Left hindlimb (tissue), 1 donor: ENCODE measurements at regions not wholly inside any gene's neighbourhood (a gene's known extent, or its start where the extent isn't known, plus 50 kb on each side); places are given as distances from the start of the nearest gene placed in this dataset.
A peak's percentile ranks its signal among the peaks of the same experiment; 100 is the strongest.

Experiments used
- DNase-seq: peaks from one replicate; pipeline ENCODE4 v3.0.0-alpha.2; 2018

DNA sequence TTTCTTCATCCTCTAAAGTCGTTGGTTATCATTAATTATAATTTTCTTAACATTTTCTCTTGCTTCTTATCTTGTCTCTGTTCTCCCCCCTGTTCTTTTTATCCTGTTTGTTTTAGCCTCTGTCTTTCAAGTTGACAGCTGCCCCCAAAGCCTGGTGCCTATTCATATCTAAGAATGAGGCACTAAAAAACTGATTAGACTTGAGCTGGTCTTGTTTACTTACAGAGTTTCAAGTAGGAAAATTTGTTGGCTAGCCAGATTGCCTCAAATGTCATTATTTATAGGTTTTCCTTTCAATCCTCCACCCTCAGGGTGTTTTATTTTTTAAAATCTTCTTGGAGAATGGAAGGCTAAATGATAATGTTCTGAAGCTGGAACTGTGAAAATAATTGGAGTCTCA is 236.0 kb downstream of the UTP18 start:
- DNase-seq, result no peak

DNA sequence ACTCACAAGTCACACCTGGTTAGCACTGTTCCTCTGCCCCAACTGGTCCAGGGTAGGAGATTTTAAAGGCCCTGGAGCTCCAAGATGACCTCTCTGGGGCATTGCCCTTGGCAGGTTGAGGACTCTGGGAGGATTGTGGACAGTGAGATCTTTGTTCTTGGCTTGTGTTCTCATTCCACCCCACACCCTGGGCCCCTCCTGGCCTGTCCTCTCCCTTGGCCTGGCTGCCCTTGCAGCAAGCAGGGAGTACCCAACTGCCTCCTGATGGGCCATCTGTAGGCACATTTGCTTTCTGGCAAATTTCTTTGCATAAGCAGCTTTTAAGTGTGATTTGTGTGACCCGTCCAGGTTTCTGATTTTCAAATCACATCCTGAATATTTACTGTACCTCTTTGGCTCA is 239.6 kb downstream of the UTP18 start:
- peak; percentile 65 for DNase-seq

- DNase-seq, result peak; percentile 34
Measured at GRCh38 chr17:51500454-51500853, 240.1 kb downstream of the UTP18 start.

DNA sequence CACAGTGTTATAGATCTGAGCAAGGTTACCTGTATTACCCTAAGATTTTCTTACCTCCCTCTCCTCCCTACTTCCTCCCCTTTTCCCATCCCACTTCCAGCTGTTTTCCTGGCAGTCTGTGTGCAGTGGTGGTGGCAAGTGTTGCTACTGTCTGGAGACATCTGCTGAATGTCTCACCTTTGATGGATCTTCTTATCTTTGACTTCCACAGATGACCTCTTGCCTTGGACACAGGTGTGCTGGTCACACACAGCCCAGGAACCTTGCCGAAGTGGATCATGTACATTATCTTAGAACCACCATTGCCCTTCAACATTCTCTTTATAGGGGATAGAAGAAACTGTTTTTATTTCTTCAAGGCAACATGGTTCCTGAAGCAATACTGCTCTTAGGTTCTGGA is 245.1 kb downstream of the UTP18 start:
- no peak for DNase-seq

DNA sequence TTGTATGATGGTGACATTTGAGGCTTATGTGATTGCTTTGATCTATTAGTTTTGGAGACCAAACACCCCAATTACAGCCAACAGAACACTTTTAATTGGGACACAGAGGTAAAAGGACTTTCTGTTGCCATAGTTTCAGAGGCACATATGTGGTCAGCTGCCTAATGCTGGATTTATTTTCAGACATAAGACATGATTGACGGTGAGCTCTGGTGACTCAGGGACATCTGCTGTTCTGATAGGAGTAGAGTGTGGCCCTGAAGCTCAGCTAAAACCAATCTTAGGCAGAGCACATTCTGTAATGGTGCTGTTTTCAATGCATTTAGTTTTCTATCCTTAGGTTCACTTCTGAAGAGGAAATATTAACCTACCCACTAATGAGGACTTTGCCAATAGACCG is 247.1 kb downstream of the UTP18 start:
- no peak for DNase-seq

DNA sequence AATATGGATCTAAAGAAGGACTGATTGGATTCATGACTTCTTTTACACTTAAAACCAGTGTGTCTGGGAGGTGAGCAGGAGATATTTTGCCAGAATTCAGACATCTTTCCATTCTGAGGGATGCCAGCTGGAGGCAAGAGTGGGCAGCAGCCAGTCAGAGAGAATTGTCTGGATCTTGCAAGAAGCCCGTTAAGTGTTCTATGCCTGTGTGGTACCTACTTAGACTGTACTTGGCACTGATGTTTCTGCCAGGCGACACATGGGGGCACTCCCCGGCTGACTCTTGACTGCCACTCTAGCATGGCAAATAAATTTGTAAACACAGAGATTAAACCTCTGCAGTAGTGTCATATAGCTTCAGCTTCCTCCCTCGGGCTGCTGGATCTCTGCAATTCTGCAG is 247.7 kb downstream of the UTP18 start:
- no peak for DNase-seq

GRCh38 chr17:51510940-51511339 is 250.6 kb downstream of the UTP18 start:
- no peak for DNase-seq

DNA sequence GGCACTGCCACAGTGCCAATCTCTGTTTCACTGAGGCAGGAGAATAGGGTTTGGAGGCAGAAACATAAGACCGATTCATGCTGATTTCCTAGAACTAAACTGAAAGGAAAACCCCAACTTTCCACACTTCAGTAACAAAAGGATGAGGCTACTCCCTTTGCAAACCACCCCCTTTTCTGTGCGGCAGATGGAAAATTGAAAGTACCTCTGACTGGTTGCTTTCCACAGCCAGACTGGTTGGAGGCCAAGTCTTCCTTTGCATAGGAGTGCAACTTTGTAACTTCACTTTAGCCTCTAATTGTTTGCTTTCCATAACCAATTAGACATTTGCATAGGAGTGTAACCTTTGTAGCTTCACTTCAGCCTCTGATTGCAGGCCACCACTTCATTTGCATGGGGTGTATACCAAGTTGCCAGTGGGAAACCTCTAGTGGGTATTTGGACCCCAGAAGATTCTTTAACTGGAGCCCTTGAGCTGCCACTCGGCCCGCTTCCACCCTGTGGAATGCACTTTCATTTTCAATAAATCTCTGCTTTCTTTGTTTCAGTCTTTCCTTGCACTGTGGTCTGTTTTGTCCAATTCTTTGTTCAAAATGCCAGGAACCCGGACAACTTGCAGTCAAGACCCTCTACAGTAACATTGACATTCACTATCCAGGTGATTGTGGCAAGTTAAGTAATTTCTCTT is 252.0 kb downstream of the UTP18 start:
- no peak for DNase-seq

- DNase-seq, result no peak
Measured at GRCh38 chr17:51516924-51517323, 256.6 kb downstream of the UTP18 start.

DNA sequence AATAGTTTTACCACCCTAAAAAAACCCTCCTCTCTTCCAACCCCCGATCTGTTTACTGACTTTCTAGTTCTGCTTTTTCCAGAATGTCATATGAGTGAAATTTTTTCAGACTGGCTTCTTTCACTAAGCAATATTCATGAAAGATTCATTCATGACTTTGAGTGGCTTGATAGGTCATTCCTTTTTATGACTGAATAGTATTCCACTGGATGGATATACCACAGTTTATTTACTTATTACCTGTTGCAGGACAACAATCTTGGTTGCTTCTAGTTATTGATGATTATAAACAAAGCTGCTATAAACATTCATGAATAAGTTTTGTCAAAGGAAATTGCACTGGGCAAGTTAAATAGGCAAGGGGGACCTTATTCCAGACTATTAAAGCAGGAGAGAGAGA is 264.2 kb downstream of the UTP18 start:
- DNase-seq, result no peak

GRCh38 chr17:51526507-51526906 is 266.2 kb downstream of the UTP18 start:
- no peak for DNase-seq

GRCh38 chr17:51527225-51527982 is 267.1 kb downstream of the UTP18 start:
- no peak for DNase-seq

- no peak for DNase-seq
Measured at GRCh38 chr17:51528111-51528510, 267.8 kb downstream of the UTP18 start.

- no peak for DNase-seq
Measured at GRCh38 chr17:51533219-51533618, 272.9 kb downstream of the UTP18 start.

DNA sequence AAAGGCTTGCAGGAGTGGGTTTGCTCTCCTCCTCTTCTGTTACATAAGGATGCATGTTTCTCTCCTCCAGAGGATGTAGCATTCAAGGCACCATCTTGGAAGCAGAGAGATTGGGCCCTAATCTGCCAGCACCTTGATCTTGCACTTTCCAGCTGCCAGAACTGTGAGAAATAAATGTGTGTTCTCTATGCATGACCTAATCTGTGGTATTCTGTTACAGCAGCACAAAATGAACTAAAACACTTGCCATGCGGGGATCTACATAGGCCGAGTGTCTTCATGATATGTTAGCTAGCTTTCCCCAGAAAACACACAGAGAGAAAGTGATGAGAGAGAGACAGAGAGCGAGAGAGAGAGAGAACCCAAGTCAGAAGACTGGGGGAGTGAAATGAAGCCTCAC is 273.5 kb downstream of the UTP18 start:
- DNase-seq, result no peak

GRCh38 chr17:51536627-51537026 is 276.3 kb downstream of the UTP18 start:
- DNase-seq, result no peak

- DNase-seq, result no peak
Measured at GRCh38 chr17:51537996-51538550, 277.7 kb downstream of the UTP18 start.

DNA sequence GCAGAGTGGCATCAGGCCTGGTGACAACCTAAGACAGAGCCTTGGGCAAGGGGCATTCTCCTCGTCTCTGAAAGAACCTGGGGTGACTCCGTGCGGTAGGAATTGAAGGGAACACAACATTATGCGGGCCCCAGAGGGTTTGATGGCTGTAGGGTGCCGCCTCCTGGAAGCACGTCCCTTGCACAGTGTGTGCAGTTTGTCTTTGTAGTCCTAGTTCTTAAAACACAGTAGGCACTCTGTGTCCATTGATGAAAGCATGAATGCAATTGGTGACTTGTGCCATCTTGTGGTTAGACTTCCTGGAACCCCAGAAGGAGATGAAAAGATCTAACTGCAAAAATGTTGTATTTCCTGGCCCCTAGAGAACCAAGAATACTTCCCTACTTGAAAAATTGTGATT is 279.8 kb downstream of the UTP18 start:
- no peak for DNase-seq

- DNase-seq, result no peak
Measured at GRCh38 chr17:51541215-51541614, 280.9 kb downstream of the UTP18 start.

GRCh38 chr17:51546114-51546513 is 285.8 kb downstream of the UTP18 start:
- no peak for DNase-seq

DNA sequence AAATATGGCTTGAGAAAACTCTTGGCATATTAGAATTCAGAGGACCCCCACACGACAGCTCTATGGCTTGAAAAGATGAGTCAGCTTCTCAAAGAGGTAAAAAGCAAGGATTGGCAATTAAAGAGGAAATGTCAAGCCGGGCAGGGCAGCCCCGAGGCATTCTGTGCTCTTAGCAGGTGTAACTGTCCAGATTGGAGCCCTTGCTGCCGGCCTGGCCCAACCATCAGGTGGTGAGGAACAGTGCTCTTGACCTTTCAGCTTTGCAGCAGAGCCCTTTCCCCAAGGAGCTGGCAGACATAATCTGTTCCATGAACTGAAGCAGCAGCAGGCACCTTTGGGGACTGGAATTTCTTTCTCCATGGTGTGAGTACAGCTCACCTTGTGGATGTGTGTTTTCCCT is 287.8 kb downstream of the UTP18 start:
- no peak for DNase-seq

DNA sequence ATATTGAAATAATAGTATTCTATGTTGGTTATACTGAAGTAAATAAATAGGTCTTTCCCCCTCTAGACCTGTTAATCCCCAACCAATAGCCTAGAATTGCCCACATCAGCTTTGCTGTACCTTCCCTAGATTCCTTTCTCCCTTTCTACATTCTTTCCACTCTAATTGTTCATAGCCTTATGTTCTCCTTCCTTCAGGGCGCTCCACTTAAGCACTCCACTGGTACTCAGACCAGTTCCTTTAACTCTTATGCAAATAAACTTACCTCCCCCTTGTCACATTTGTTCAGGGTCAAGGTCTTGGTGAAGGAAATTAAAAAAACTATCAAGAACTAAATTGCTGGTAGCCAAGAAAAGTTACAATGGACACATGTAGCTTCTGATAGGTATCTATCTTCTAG is 294.8 kb downstream of the UTP18 start:
- no peak for DNase-seq

GRCh38 chr17:51559778-51560177 is 299.4 kb downstream of the UTP18 start:
- no peak for DNase-seq

DNA sequence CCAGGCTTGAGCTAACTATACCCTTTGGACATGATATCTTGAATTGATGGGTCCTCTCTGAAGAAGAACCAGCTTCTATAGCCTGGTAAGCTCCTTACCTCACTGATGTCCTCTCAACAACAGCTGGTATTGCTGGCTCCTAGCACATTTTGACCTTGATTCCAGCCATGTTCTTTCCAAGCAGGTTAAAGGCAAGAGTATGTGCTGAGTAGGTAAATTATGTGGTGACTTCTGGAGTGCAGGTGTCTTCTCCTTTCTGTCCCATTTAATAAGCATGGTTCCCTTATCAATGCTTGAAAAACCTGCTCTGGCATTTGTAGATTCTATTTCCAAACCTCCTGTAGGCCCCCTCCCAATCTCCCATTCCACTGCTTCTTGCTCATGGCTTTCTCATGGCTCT is 300.1 kb downstream of the UTP18 start:
- no peak for DNase-seq
